Smooth muscle cell (in vitro differentiated cells): ENCODE measurements at regions not wholly inside any gene's neighbourhood (a gene's known extent, or its start where the extent isn't known, plus 50 kb on each side); places are given as distances from the start of the nearest gene placed in this dataset.

Experiments
- DNase-seq: peaks from one replicate; lab custom pipeline; 2025; ENCODE audit not compliant: unreplicated experiment; lab: John Stamatoyannopoulos, UW
- H2AFZ ChIP-seq: fragments of 200-600 bp; sonication (generic); 2 replicates; pipeline ENCODE4 v1.6.0; 2016; ENCODE audit warnings: antibody characterized with exemption, low read depth, mild to moderate bottlenecking
- H3F3A ChIP-seq: fragments of 200-600 bp; sonication (generic); 2 replicates; pipeline ENCODE4 v1.6.0; 2017; ENCODE audit warnings: antibody characterized with exemption, low read depth
- H3K27ac ChIP-seq: fragments of 200-600 bp; sonication (generic); 2 replicates; pipeline ENCODE4 v1.5.1; 2016; ENCODE audit warnings: low read depth, mild to moderate bottlenecking
- H3K27me3 ChIP-seq: fragments of 200-600 bp; sonication (generic); 2 replicates; pipeline ENCODE4 v1.6.1; 2016; ENCODE audit warnings: low read depth, mild to moderate bottlenecking
- H3K36me3 ChIP-seq: fragments of 200-600 bp; sonication (generic); 2 replicates; pipeline ENCODE4 v1.5.1; 2016; ENCODE audit warnings: low read depth
- H3K4me1 ChIP-seq: fragments of 200-600 bp; sonication (generic); 2 replicates; pipeline ENCODE4 v1.5.1; 2016; ENCODE audit warnings: low read depth
- H3K4me2 ChIP-seq: fragments of 200-600 bp; sonication (generic); 2 replicates; pipeline ENCODE4 v1.6.0; 2016; ENCODE audit warnings: mild to moderate bottlenecking
- H3K4me3 ChIP-seq: fragments of 200-600 bp; sonication (generic); 2 replicates; pipeline ENCODE4 v1.5.1; 2016; ENCODE audit warnings: mild to moderate bottlenecking
- H3K79me2 ChIP-seq: fragments of 200-600 bp; sonication (generic); 2 replicates; pipeline ENCODE4 v1.6.0; 2016; ENCODE audit warnings: low read depth, mild to moderate bottlenecking
- H3K9ac ChIP-seq: fragments of 200-600 bp; sonication (generic); 2 replicates; pipeline ENCODE4 v1.6.0; 2016; ENCODE audit warnings: low read depth
- H3K9me3 ChIP-seq: fragments of 200-600 bp; sonication (generic); replicated peaks from 2 replicates; pipeline ENCODE4 v1.5.1; 2016; ENCODE audit warnings: low read depth
- H4K20me1 ChIP-seq: fragments of 200-600 bp; sonication (generic); 2 replicates; pipeline ENCODE4 v1.6.0; 2016; ENCODE audit warnings: low read depth
- WGBS: methylation state at CpG from one replicate; pipeline ENCODE4 v1.1.7; 2016; ENCODE audit warnings: low lambda C conversion rate; 5-methylcytosine and 5-hydroxymethylcytosine counted together
- TF ChIP-seq, protein P1 (sequence below): fragments of 200-600 bp; sonication (generic); IDR thresholded peaks from 2 replicates; pipeline ENCODE4 v1.5.1; 2017; ENCODE audit warnings: borderline replicate concordance, mild to moderate bottlenecking, antibody characterized with exemption; ENCODE audit not compliant: insufficient read depth, poor library complexity, severe bottlenecking

GRCh38 chr11:129733384-129733783 is 82.3 kb upstream of the TMEM45B start:
- TF ChIP-seq, protein P1, sequence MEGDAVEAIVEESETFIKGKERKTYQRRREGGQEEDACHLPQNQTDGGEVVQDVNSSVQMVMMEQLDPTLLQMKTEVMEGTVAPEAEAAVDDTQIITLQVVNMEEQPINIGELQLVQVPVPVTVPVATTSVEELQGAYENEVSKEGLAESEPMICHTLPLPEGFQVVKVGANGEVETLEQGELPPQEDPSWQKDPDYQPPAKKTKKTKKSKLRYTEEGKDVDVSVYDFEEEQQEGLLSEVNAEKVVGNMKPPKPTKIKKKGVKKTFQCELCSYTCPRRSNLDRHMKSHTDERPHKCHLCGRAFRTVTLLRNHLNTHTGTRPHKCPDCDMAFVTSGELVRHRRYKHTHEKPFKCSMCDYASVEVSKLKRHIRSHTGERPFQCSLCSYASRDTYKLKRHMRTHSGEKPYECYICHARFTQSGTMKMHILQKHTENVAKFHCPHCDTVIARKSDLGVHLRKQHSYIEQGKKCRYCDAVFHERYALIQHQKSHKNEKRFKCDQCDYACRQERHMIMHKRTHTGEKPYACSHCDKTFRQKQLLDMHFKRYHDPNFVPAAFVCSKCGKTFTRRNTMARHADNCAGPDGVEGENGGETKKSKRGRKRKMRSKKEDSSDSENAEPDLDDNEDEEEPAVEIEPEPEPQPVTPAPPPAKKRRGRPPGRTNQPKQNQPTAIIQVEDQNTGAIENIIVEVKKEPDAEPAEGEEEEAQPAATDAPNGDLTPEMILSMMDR, result no peak
- H3F3A ChIP-seq, result no peaks in the 10 kb centered on the region
- H3K4me2 ChIP-seq, result no peak overlapping the region
- no peak overlapping the region for H3K4me3 ChIP-seq
- no peaks in the 10 kb centered on the region for H3K79me2 ChIP-seq
- no peak overlapping the region for H2AFZ ChIP-seq
- no peaks in the 10 kb centered on the region for H3K9me3 ChIP-seq
- 81% methylated on average over 9 of the region's 9 CpGs for WGBS
- no peaks in the 10 kb centered on the region for H4K20me1 ChIP-seq
- H3K9ac ChIP-seq, result no peak overlapping the region
- no peak for DNase-seq
- H3K36me3 ChIP-seq, result no peaks in the 10 kb centered on the region
- H3K27ac ChIP-seq, result no peak overlapping the region
- H3K27me3 ChIP-seq, result peaks cover 3% of the 10 kb centered on the region
- no peaks in the 10 kb centered on the region for H3K4me1 ChIP-seq

DNA sequence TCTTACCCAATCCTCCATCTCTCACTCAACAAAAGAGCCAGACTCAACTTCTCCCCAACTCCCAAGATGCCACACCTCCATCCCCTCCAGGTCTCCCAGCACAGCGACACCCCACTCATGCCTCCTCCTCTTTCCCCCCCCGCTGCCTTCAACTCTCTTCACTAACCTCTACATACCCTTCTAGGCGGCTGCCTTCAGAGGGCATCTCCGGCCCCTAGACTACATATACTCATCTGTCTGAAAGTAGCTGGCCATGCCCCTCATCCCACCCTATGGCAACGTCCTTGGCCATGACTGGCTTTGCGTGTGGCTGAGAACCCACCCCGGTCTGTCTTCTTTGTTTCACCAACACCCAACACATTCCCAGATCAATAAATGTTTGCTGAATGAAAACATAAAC is 81.7 kb upstream of the TMEM45B start:
- no peaks in the 10 kb centered on the region for H3K36me3 ChIP-seq
- H2AFZ ChIP-seq, result no peak overlapping the region
- no peaks in the 10 kb centered on the region for H3K4me1 ChIP-seq
- H3K9ac ChIP-seq, result no peak overlapping the region
- WGBS, result 86% methylated on average over 7 of the region's 7 CpGs
- no peaks in the 10 kb centered on the region for H3K9me3 ChIP-seq
- TF ChIP-seq, protein P1, result no peak
- no peak for DNase-seq
- no peak overlapping the region for H3K4me2 ChIP-seq
- H3K4me3 ChIP-seq, result no peak overlapping the region
- H3K27me3 ChIP-seq, result peaks cover 3% of the 10 kb centered on the region
- no peaks in the 10 kb centered on the region for H4K20me1 ChIP-seq
- no peak overlapping the region for H3K27ac ChIP-seq
- no peaks in the 10 kb centered on the region for H3K79me2 ChIP-seq
- H3F3A ChIP-seq, result no peaks in the 10 kb centered on the region

- Histone ChIP-seq H3F3A (no peaks in the 10 kb centered on the region), H3K4me3 (no peak overlapping the region), H3K36me3 (no peaks in the 10 kb centered on the region), H3K4me1 (no peaks in the 10 kb centered on the region), H3K79me2 (no peaks in the 10 kb centered on the region), H2AFZ (no peak overlapping the region), H3K27me3 (peaks cover 3% of the 10 kb centered on the region), H3K27ac (no peak overlapping the region), H3K9ac (no peak overlapping the region), H3K4me2 (no peak overlapping the region), H3K9me3 (no peaks in the 10 kb centered on the region), H4K20me1 (no peaks in the 10 kb centered on the region)
- WGBS, result 94% methylated on average over 7 of the region's 7 CpGs
- TF ChIP-seq, protein P1, result no peak
- DNase-seq, result no peak
Measured at GRCh38 chr11:129734654-129735053, 81.0 kb upstream of the TMEM45B start.

GRCh38 chr11:129737831-129738230 is 77.8 kb upstream of the TMEM45B start:
- Histone ChIP-seq H4K20me1 (no peaks in the 10 kb centered on the region), H3K36me3 (no peaks in the 10 kb centered on the region), H3K4me1 (peaks cover 3% of the 10 kb centered on the region), H2AFZ (no peak overlapping the region), H3K27ac (no peak overlapping the region), H3K9ac (no peak overlapping the region), H3K27me3 (no peaks in the 10 kb centered on the region), H3F3A (no peaks in the 10 kb centered on the region), H3K9me3 (no peaks in the 10 kb centered on the region), H3K79me2 (no peaks in the 10 kb centered on the region), H3K4me3 (no peak overlapping the region), H3K4me2 (no peak overlapping the region)
- DNase-seq, result no peak
- TF ChIP-seq, protein P1, result no peak
- 74% methylated on average over 11 of the region's 11 CpGs for WGBS
